ENCODE measurements at regions not wholly inside any gene's neighbourhood (a gene's known extent, or its start where the extent isn't known, plus 50 kb on each side); places are given as distances from the start of the nearest gene placed in this dataset.

DNA sequence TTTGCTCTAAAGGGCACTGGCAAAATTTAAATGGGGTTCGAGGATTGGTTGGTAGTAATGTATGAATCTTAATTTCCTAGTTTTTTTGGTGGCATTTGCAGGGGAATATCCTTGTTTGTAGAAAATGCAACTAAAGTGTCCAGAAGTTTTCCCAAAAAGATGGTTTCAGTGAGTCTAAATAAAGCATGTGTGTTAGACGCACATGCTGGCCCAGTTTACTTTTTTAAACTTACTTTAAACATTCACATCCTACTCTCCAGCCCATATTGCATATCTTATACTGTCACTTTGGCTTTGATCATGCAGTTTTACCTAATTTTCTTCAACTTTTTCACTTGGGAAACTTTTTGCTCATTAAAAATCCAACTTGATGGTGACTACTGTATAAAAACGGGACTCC, 744.0 kb upstream of the CELF2 start:
- TF ChIP-seq, protein P1, sequence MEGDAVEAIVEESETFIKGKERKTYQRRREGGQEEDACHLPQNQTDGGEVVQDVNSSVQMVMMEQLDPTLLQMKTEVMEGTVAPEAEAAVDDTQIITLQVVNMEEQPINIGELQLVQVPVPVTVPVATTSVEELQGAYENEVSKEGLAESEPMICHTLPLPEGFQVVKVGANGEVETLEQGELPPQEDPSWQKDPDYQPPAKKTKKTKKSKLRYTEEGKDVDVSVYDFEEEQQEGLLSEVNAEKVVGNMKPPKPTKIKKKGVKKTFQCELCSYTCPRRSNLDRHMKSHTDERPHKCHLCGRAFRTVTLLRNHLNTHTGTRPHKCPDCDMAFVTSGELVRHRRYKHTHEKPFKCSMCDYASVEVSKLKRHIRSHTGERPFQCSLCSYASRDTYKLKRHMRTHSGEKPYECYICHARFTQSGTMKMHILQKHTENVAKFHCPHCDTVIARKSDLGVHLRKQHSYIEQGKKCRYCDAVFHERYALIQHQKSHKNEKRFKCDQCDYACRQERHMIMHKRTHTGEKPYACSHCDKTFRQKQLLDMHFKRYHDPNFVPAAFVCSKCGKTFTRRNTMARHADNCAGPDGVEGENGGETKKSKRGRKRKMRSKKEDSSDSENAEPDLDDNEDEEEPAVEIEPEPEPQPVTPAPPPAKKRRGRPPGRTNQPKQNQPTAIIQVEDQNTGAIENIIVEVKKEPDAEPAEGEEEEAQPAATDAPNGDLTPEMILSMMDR (IDR thresholded peaks at IDR 0.05; ENCODE audit: insufficient read depth, low read length, poor library complexity, severe bottlenecking), result no peak
- Histone ChIP-seq H3K4me3 (ENCODE audit: low read depth, low read length) (no peak overlapping the region), H3K27me3 (ENCODE audit: control insufficient read depth, insufficient read depth, low read length) (no peaks in the 10 kb centered on the region), H3K36me3 (ENCODE audit: control insufficient read depth, insufficient read depth, low read length) (no peaks in the 10 kb centered on the region)
- no peak for DNase-seq (ENCODE audit: low read depth)

- TF ChIP-seq, protein P1 (IDR thresholded peaks at IDR 0.05; ENCODE audit: insufficient read depth, low read length, poor library complexity, severe bottlenecking), result no peak
- no peak for DNase-seq (ENCODE audit: low read depth)
- H3K4me3 ChIP-seq (ENCODE audit: low read depth, low read length), result no peak overlapping the region
- H3K27me3 ChIP-seq (ENCODE audit: control insufficient read depth, insufficient read depth, low read length), result no peaks in the 10 kb centered on the region
- H3K36me3 ChIP-seq (ENCODE audit: control insufficient read depth, insufficient read depth, low read length), result no peaks in the 10 kb centered on the region
These were observed 737.8 kb upstream of the CELF2 start for GRCh38 chr10:10279906-10280305.

GRCh38 chr10:10292501-10292900, 725.2 kb upstream of the CELF2 start:
- no peak for DNase-seq (ENCODE audit: low read depth)

GRCh38 chr10:10293041-10293440, 724.6 kb upstream of the CELF2 start:
- TF ChIP-seq, protein P1 (IDR thresholded peaks at IDR 0.05; ENCODE audit: insufficient read depth, low read length, poor library complexity, severe bottlenecking), result no peak
- H3K36me3 ChIP-seq (ENCODE audit: control insufficient read depth, insufficient read depth, low read length), result no peaks in the 10 kb centered on the region
- no peaks in the 10 kb centered on the region for H3K27me3 ChIP-seq (ENCODE audit: control insufficient read depth, insufficient read depth, low read length)
- no peak for DNase-seq (ENCODE audit: low read depth)
- no peak overlapping the region for H3K4me3 ChIP-seq (ENCODE audit: low read depth, low read length)

More at GRCh38 chr10:10292501-10292900, 725.2 kb upstream of the CELF2 start:
- no peak overlapping the region for H3K4me3 ChIP-seq (ENCODE audit: low read depth, low read length)
- TF ChIP-seq, protein P1 (IDR thresholded peaks at IDR 0.05; ENCODE audit: insufficient read depth, low read length, poor library complexity, severe bottlenecking), result no peak
- no peaks in the 10 kb centered on the region for H3K36me3 ChIP-seq (ENCODE audit: control insufficient read depth, insufficient read depth, low read length)
- no peaks in the 10 kb centered on the region for H3K27me3 ChIP-seq (ENCODE audit: control insufficient read depth, insufficient read depth, low read length)

DNA sequence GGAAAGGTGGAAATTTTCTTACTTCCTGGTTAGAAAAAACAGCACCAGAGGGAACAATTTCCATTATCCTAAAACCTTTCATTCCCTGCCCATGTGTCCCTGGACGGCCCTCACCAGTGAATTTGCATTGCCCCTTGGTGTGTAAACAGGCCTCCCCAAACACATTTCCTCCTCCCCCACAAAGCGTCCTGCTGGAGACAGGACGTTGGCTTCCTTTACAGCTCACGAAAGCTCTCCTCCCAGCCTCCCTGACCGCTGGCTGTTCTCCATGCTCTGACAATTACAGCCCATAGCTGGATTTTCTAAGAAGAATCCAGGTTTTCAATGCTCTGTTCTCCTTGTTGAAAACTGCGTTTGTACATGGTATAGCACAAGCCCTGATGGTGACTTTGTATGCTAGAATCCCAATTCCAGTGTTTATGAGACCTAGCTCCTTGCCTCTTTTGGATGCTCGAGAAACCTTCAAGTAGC, 724.2 kb upstream of the CELF2 start:
- Histone ChIP-seq H3K27me3 (ENCODE audit: control insufficient read depth, insufficient read depth, low read length) (no peaks in the 10 kb centered on the region), H3K36me3 (ENCODE audit: control insufficient read depth, insufficient read depth, low read length) (no peaks in the 10 kb centered on the region), H3K4me3 (ENCODE audit: low read depth, low read length) (no peak overlapping the region)
- TF ChIP-seq, protein P1 (IDR thresholded peaks at IDR 0.05; ENCODE audit: insufficient read depth, low read length, poor library complexity, severe bottlenecking), result no peak
- no peak for DNase-seq (ENCODE audit: low read depth)

DNA sequence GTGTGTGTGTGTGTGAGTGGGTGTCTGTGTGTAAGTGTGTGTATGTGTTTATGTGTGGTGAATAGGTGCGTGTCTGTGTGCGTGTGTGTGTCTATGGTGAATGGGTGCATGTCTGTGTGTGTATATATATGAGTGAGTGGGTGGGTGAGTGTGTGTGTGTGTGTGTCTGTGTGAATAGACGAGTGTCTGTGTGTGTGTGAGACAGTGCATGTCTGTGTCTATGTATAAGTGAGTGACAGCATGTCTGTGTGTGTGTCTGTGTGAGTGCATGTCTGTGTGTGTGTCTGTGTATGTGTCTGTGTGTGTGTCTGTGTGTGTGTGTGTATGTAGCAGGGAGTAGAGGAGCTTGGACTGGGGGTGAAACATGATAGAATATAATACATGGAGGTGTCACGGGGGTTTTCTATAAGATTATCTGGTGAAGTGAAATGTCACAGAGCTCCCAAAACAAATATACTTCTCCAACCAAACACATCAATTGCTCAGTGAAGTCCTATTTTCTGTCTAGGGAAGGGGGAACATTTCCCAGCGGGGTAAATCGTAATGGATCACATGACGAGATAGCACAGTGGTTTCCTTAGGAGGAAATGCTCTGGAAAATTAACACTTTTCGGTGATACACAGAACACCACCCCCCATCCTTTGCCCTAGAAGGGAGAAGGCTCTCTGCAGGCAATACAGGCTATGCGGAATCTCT, 723.3 kb upstream of the CELF2 start:
- DNase-seq (ENCODE audit: low read depth), result no peak
- no peaks in the 10 kb centered on the region for H3K36me3 ChIP-seq (ENCODE audit: control insufficient read depth, insufficient read depth, low read length)
- TF ChIP-seq, protein P1 (IDR thresholded peaks at IDR 0.05; ENCODE audit: insufficient read depth, low read length, poor library complexity, severe bottlenecking), result no peak
- H3K4me3 ChIP-seq (ENCODE audit: low read depth, low read length), result no peak overlapping the region
- no peaks in the 10 kb centered on the region for H3K27me3 ChIP-seq (ENCODE audit: control insufficient read depth, insufficient read depth, low read length)

All from kidney epithelial cell (primary cell).